AG09309 (cell line): ENCODE measurements at regions not wholly inside any gene's neighbourhood (a gene's known extent, or its start where the extent isn't known, plus 50 kb on each side); places are given as distances from the start of the nearest gene placed in this dataset.

ENCODE experiments used
- DNase-seq: peaks from one replicate; pipeline ENCODE4 v3.0.0-alpha.2; 2010; ENCODE audit warnings: low read depth
- H3K4me3 ChIP-seq: 2 replicates; pipeline ENCODE4 v1.5.1; 2011; ENCODE audit warnings: mild to moderate bottlenecking, low read depth, low read length, moderate library complexity; ENCODE audit not compliant: control insufficient read depth
- TF ChIP-seq, protein P1 (sequence below): IDR thresholded peaks from 2 replicates; pipeline ENCODE4 v1.5.1; 2011; ENCODE audit warnings: mild to moderate bottlenecking, low read depth, low read length, inconsistent platforms; ENCODE audit not compliant: insufficient read depth, control insufficient read depth; ENCODE audit errors: missing control alignments

DNA sequence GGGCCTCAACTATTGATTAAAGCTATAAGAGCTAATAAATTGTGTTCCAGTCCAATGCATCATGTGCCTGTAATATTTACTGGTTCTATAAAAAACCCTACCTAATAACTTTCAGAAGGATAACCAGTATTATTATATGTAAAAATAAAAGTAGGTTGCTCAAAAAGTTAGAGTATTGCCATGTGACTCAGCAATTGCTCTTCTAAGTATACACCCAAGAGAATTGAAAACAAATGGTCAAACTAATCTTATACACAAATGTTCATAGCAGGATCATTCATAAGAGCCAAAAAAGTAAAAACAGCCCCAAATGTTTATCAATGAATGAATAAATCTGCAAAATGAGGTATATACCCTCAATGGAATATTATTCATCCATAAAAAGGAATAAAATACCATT is 89.5 kb upstream of the TES start:
- DNase-seq = no peak

DNA sequence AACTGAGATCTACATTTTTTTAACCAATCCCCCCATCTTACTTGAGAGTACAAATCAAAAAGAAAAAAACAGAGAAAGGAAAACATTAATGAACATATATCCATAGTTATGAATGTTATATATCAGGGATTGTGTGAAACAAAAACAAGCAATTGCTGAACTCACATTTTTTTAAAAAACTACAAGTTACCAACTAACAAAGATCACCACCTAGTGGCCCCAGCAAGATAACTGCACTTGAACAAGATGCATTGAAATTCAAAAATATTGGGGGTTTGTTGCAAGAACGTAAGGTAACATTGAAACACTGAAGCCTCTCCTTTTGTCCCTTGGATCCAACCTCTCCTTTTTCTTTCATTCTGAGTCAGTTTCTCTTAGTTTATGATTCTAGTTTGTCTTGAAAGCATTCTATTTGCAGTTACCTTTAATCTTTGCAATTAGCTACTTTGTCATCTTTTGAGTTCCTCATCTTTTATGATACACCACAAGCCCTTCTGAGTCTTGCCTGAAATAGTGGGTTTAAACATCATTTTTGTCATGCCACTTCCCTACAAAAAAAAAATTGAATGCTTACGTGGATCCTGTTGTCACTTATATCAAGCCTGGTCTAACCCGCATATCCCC is 87.3 kb upstream of the TES start:
- peak; percentile 32 for DNase-seq
- no peak overlapping the region for H3K4me3 ChIP-seq
- TF ChIP-seq, protein P1, sequence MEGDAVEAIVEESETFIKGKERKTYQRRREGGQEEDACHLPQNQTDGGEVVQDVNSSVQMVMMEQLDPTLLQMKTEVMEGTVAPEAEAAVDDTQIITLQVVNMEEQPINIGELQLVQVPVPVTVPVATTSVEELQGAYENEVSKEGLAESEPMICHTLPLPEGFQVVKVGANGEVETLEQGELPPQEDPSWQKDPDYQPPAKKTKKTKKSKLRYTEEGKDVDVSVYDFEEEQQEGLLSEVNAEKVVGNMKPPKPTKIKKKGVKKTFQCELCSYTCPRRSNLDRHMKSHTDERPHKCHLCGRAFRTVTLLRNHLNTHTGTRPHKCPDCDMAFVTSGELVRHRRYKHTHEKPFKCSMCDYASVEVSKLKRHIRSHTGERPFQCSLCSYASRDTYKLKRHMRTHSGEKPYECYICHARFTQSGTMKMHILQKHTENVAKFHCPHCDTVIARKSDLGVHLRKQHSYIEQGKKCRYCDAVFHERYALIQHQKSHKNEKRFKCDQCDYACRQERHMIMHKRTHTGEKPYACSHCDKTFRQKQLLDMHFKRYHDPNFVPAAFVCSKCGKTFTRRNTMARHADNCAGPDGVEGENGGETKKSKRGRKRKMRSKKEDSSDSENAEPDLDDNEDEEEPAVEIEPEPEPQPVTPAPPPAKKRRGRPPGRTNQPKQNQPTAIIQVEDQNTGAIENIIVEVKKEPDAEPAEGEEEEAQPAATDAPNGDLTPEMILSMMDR = peak; percentile 65

More for the DNA sequence above, 89.5 kb upstream of the TES start:
- H3K4me3 ChIP-seq = no peak overlapping the region
- TF ChIP-seq, protein P1 = no peak

DNA sequence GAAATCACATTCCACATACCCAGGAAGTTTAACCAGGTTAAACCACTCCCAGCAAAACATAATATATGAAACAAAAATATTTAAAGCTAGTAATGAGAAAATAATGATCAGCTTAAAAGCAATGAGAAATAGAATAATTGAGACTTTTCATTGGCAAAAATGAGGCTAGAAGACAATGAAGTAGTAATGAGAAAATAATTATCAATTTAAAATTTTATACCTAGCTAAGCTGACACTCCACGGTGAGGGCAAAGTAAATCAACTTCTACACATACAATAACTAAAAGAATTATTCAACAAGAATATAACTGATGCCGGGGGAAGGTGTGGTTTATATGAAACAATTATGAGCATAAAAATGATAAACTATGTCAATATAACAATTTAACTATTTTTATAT is 82.2 kb upstream of the TES start:
- H3K4me3 ChIP-seq = no peak overlapping the region
- TF ChIP-seq, protein P1 = no peak
- DNase-seq = no peak

DNA sequence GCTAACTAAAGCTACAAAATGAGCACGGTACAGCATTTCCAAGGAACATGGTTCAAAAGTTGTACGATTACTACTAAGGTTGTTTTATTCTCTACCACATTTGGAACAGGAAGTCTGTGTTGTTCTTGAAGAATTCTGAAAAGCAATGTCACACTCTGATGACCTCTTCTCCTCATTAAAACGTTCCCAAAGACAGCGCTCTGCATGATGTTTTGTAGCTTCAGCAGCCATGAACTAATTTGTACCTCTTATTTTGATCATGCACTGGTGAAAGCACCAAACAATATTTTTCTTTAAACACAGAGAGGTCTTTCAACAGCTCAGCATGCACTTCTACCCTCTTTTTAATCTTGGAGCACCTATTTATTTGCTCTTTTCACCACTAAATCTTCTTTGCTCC is 75.0 kb upstream of the TES start:
- H3K4me3 ChIP-seq = no peak overlapping the region
- TF ChIP-seq, protein P1 = no peak
- no peak for DNase-seq

DNA sequence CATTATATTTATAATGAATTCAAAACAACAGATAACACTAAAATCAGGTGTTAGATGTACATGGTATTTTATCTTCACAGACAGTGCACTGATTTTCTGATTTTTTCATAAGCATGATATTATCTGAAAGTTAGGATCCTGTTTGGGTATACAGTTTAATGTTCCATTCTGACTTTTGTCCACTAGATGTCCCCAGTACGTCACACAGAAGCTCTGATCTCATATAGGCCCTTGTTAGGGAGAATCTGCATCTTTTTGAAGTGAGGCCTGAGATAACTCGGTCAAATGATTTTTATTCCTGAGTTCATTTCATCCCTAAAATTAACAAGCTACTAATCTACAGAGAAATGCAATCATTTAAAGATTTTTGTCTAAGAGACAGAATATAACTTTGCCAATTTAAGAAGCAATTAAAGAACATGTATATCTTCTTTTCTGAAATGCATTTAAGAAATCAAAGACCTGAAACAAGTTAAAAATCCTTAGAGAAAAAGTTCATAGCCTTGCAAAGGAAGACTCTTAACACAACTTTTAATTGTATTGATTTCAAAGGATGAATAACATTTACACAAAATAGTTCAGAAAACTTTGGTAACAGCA is 72.0 kb upstream of the TES start:
- TF ChIP-seq, protein P1 = peak; percentile 77
- peak; percentile 14 for DNase-seq
- H3K4me3 ChIP-seq = no peak overlapping the region

DNA sequence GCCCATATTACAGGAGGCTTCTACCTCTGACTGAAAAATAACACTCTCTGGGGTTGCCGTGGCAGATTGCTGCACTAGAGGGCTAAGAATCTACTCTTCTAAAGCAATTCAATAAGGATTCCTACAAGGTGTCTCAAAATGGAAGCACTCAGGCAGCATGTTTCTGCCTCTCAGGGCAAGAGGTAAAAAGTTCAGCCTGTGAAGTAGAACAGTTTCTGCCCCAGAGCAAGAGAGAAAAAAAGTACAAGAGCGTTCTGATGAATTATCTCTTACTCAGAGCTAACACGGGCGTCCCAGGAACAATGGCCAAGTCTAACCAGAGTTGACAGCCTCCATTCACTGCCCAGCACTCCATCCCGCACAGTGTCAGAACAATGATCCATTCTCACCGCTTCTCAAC is 71.3 kb upstream of the TES start:
- H3K4me3 ChIP-seq = no peak overlapping the region
- TF ChIP-seq, protein P1 = no peak
- no peak for DNase-seq

DNA sequence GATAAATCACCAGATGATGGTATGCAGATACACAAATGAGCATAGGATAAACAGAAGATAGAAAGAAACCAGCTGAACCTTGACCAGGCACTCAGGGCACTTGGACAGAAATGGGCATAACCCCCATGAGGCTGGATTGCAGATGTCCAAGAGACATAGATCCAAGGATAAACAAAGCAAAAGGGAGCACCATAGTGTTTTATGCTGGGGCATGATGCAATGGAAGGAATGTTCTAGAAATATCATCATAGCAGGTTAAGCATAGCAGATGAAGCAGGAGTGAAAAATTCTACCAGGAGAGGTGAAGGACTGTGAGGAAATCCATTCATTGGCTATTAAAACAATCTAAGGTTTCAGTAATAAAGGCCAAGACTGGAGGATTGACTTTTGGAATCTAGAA is 70.5 kb upstream of the TES start:
- DNase-seq = no peak
- TF ChIP-seq, protein P1 = no peak
- H3K4me3 ChIP-seq = no peak overlapping the region
